GM19035 (cell line): ENCODE measurements at regions not wholly inside any gene's neighbourhood (a gene's known extent, or its start where the extent isn't known, plus 50 kb on each side); places are given as distances from the start of the nearest gene placed in this dataset.
"Not testable (repeated sequence)": the region's sequence is repeated elsewhere in the genome, so short reads cannot be mapped to it uniquely, and the experiment has no call there.

ENCODE experiments used
- ATAC-seq: cut with Tn5 transposase; IDR thresholded peaks from one replicate; pipeline ENCODE4 v1.9.1; 2021; ENCODE audit not compliant: unreplicated experiment

- no peak for ATAC-seq
Observed at GRCh38 chr21:35540950-35541638, 492.0 kb upstream of the RUNX1 start.

GRCh38 chr21:35538386-35538785, 489.3 kb upstream of the RUNX1 start:
- no peak for ATAC-seq

GRCh38 chr21:35537604-35538003, 488.5 kb upstream of the RUNX1 start:
- no peak for ATAC-seq

- no peak for ATAC-seq
Observed at GRCh38 chr21:35533893-35534292, 484.8 kb upstream of the RUNX1 start.

- ATAC-seq = no peak
Observed at GRCh38 chr21:35530766-35531165, 481.7 kb upstream of the RUNX1 start.

- peak; percentile 49 for ATAC-seq
Observed at GRCh38 chr21:35529171-35529863, 480.2 kb upstream of the RUNX1 start.

- peak; percentile 41 for ATAC-seq
Observed at GRCh38 chr21:35528116-35529042, 479.3 kb upstream of the RUNX1 start.

- no peak for ATAC-seq
Observed at GRCh38 chr21:35527358-35527757, 478.3 kb upstream of the RUNX1 start.

GRCh38 chr21:35525443-35525842, 476.3 kb upstream of the RUNX1 start:
- no peak for ATAC-seq

- ATAC-seq = no peak
Observed at GRCh38 chr21:35521852-35522505, 472.9 kb upstream of the RUNX1 start.

GRCh38 chr21:35521293-35521692, 472.2 kb upstream of the RUNX1 start:
- no peak for ATAC-seq

- no peak for ATAC-seq
Observed at GRCh38 chr21:35520856-35521255, 471.8 kb upstream of the RUNX1 start.

- no peak for ATAC-seq
Observed at GRCh38 chr21:35520302-35520701, 471.2 kb upstream of the RUNX1 start.

- ATAC-seq = no peak
Observed at GRCh38 chr21:35517865-35518264, 468.8 kb upstream of the RUNX1 start.

GRCh38 chr21:35516292-35516691, 467.2 kb upstream of the RUNX1 start:
- not testable (repeated sequence) for ATAC-seq

- ATAC-seq = no peak
Observed at GRCh38 chr21:35512346-35512745, 463.2 kb upstream of the RUNX1 start.

- no peak for ATAC-seq
Observed at GRCh38 chr21:35511696-35512162, 462.6 kb upstream of the RUNX1 start.

- ATAC-seq = no peak
Observed at GRCh38 chr21:35510957-35511695, 462.0 kb upstream of the RUNX1 start.

GRCh38 chr21:35510294-35510693, 461.2 kb upstream of the RUNX1 start:
- no peak for ATAC-seq

- ATAC-seq = no peak
Observed at GRCh38 chr21:35509001-35509704, 460.1 kb upstream of the RUNX1 start.
